ENCODE measurements at regions not wholly inside any gene's neighbourhood (a gene's known extent, or its start where the extent isn't known, plus 50 kb on each side); places are given as distances from the start of the nearest gene placed in this dataset.

DNA sequence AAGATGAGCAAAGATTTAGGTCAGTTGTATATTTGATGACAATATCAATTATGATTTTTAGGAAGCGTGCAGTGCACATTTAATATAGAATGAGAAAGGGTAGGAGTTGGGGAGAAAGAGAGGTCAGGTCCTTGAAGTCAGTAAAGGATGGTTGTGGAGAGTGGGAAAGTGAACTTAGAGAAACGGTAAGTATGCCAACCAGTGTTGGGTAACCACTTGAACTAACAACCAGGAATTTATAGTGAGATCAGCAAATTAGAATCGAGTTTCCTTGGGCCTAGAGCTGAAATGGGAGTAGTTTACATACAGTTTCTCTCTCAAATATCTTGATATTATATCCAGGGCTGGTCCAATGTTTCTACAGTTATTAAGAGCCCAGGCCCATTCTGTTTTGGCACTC, 188.5 kb upstream of the RBMS3 start:
- Mint-ChIP-seq H3K27ac (no peak overlapping the region), H3K36me3 (ENCODE audit: low read depth) (peaks cover 8% of the 10 kb centered on the region), H3K9me3 (peaks cover 31% of the 10 kb centered on the region), H3K27me3 (ENCODE audit: low read depth, poor library complexity) (no peaks in the 10 kb centered on the region), H3K4me1 (peaks cover 5% of the 10 kb centered on the region), H3K4me3 (no peak overlapping the region)
- TF ChIP-seq, protein P1, sequence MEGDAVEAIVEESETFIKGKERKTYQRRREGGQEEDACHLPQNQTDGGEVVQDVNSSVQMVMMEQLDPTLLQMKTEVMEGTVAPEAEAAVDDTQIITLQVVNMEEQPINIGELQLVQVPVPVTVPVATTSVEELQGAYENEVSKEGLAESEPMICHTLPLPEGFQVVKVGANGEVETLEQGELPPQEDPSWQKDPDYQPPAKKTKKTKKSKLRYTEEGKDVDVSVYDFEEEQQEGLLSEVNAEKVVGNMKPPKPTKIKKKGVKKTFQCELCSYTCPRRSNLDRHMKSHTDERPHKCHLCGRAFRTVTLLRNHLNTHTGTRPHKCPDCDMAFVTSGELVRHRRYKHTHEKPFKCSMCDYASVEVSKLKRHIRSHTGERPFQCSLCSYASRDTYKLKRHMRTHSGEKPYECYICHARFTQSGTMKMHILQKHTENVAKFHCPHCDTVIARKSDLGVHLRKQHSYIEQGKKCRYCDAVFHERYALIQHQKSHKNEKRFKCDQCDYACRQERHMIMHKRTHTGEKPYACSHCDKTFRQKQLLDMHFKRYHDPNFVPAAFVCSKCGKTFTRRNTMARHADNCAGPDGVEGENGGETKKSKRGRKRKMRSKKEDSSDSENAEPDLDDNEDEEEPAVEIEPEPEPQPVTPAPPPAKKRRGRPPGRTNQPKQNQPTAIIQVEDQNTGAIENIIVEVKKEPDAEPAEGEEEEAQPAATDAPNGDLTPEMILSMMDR (IDR thresholded peaks at IDR 0.05), result no peak
- DNase-seq, result no peak

DNA sequence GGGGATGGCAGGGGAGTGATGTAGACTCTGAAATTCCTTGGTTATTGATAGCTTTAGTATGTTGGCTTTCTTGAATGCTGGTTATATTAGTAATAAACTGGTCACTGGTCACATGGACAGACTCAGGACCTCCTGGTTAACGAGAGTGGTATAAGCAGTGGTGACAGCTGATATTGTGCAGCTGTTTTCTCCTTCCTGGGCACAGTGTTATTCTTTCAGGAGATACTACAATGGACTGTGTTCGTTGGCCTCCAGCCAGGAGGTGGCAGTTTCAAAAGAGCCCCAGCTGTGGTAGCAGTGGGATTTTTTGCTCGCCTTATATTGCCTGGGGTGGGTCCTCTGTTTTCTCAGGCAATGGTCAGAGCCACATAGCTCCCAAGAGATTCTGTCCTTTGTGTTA, 181.6 kb upstream of the RBMS3 start:
- peaks cover 13% of the 10 kb centered on the region for H3K36me3 Mint-ChIP-seq (ENCODE audit: low read depth)
- TF ChIP-seq, protein P1 (IDR thresholded peaks at IDR 0.05), result no peak
- no peak for DNase-seq
- peaks cover 36% of the 10 kb centered on the region for H3K9me3 Mint-ChIP-seq
- no peak overlapping the region for H3K27ac Mint-ChIP-seq
- peaks cover 5% of the 10 kb centered on the region for H3K4me1 Mint-ChIP-seq
- no peak overlapping the region for H3K4me3 Mint-ChIP-seq
- no peaks in the 10 kb centered on the region for H3K27me3 Mint-ChIP-seq (ENCODE audit: low read depth, poor library complexity)

DNA sequence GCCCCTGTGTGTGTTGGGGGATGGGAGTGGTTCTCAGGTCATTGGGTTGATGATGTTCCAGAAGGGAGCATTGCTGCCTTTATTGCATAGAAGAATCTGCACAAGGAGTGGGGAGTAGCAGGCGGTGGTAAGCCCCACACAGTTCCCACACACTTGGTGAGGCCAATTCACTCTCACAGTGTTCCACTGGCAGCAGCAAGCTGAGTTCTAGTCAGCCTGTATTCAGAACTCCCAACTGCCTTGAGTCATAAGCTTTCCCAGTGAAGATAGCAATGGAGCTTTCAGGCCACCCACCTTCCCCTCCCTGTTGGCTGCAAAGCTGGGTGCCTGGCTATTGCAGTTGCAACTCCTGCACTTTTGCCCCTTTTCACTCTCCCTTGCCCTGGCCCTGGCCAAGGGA, 181.1 kb upstream of the RBMS3 start:
- Mint-ChIP-seq H3K27ac (no peak overlapping the region), H3K9me3 (peaks cover 36% of the 10 kb centered on the region), H3K27me3 (ENCODE audit: low read depth, poor library complexity) (no peaks in the 10 kb centered on the region), H3K4me1 (peaks cover 5% of the 10 kb centered on the region), H3K36me3 (ENCODE audit: low read depth) (peaks cover 13% of the 10 kb centered on the region), H3K4me3 (no peak overlapping the region)
- TF ChIP-seq, protein P1 (IDR thresholded peaks at IDR 0.05), result no peak
- no peak for DNase-seq

DNA sequence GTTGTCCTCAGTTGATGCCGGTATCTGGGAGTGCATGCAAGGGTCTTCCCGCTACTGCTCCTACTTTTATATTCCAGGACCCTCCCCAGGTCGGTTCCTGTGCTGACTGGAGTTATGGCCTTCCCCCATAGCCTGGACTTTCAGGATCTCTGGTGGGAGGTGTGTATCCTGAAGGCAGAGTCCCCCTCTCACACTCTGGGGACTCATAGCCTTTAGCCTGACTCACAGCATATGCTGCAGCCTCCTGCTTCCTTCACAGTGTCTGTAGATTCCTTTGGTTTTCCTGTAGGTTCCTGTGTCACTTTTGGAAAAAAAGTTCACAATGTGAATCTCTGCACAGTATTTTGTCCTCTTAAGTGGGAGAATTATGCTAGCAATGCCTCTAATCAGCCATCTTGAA, 180.6 kb upstream of the RBMS3 start:
- DNase-seq, result no peak
- H3K9me3 Mint-ChIP-seq, result peaks cover 36% of the 10 kb centered on the region
- no peaks in the 10 kb centered on the region for H3K27me3 Mint-ChIP-seq (ENCODE audit: low read depth, poor library complexity)
- peaks cover 5% of the 10 kb centered on the region for H3K4me1 Mint-ChIP-seq
- TF ChIP-seq, protein P1 (IDR thresholded peaks at IDR 0.05), result no peak
- no peak overlapping the region for H3K27ac Mint-ChIP-seq
- no peak overlapping the region for H3K4me3 Mint-ChIP-seq
- H3K36me3 Mint-ChIP-seq (ENCODE audit: low read depth), result peaks cover 13% of the 10 kb centered on the region

DNA sequence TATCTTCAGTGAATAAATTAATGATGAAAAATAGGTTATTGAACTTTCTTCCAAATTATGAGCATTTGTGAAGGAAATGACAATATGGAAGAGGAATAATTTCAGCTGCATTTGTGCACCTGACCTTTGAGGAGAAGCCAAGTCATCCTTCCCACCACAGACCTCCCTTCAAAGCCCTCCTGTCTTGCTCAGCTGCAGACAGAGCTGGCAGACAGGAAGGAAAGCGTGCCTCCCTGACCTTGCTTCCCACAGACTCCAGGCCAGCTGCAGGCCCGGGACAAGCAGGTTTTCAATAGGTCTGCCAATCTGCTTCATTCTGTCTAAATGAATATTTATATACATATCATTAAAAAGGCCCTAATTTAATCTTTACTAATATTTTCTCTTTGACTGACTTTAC, 152.9 kb upstream of the RBMS3 start:
- H3K27me3 Mint-ChIP-seq (ENCODE audit: low read depth, poor library complexity), result no peaks in the 10 kb centered on the region
- peaks cover 13% of the 10 kb centered on the region for H3K4me1 Mint-ChIP-seq
- TF ChIP-seq, protein P1 (IDR thresholded peaks at IDR 0.05), result no peak
- DNase-seq, result peak; percentile 7
- no peak overlapping the region for H3K4me3 Mint-ChIP-seq
- H3K27ac Mint-ChIP-seq, result no peak overlapping the region
- H3K36me3 Mint-ChIP-seq (ENCODE audit: low read depth), result no peaks in the 10 kb centered on the region
- peaks cover 12% of the 10 kb centered on the region for H3K9me3 Mint-ChIP-seq

DNA sequence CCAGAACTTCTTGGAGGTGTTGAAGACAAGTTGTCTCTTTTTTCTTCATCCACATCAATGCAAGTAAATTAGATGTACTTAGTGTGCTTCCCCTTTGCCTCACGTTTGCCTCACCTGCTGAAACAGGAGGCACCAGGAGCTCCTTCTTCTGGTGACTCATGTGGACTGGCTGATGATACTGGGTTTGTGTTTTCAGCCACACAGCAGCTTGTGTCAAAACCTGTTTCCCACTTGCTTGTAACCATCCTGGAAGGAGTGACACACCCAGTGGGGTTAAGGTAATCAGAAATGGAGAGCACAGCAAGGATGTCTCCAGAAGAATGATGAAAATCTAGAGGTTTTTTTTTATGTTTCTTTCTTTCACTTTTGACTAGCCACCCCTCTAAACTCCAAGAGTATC, 143.3 kb upstream of the RBMS3 start:
- no peaks in the 10 kb centered on the region for H3K36me3 Mint-ChIP-seq (ENCODE audit: low read depth)
- TF ChIP-seq, protein P1 (IDR thresholded peaks at IDR 0.05), result no peak
- H3K4me3 Mint-ChIP-seq, result no peak overlapping the region
- DNase-seq, result no peak
- H3K27me3 Mint-ChIP-seq (ENCODE audit: low read depth, poor library complexity), result no peaks in the 10 kb centered on the region
- H3K9me3 Mint-ChIP-seq, result no peaks in the 10 kb centered on the region
- no peak overlapping the region for H3K27ac Mint-ChIP-seq
- H3K4me1 Mint-ChIP-seq, result no peaks in the 10 kb centered on the region

Measured in nephron progenitor cell (in vitro differentiated cells).